Gastroesophageal sphincter (tissue), 4 donors: ENCODE measurements at regions not wholly inside any gene's neighbourhood (a gene's known extent, or its start where the extent isn't known, plus 50 kb on each side); places are given as distances from the start of the nearest gene placed in this dataset.
"Not testable (repeated sequence)": the region's sequence is repeated elsewhere in the genome, so short reads cannot be mapped to it uniquely, and the experiment has no call there.

Experiments used
- ATAC-seq: fragments of 150-250 bp; one replicate; pipeline ENCODE4 v1.9.1; 2016; ENCODE audit warnings: mild to moderate bottlenecking, moderate library complexity
- H3K27ac ChIP-seq, 4 donors: fragments of 200-600 bp; sonication (generic) in 3 of 4; 1 replicate in 3 of 4; 2 replicates in 1 of 4; pipeline ENCODE4 v1.5.1; 2016 to 2019
- H3K27me3 ChIP-seq: fragments of 200-600 bp; sonication (generic); one replicate; pipeline ENCODE4 v1.5.1; 2019
- H3K36me3 ChIP-seq, 2 donors: fragments of 200-600 bp; sonication (generic); one replicate each; pipeline ENCODE4 v1.5.1; 2019; ENCODE audit warnings: control low read depth in 1 of 2
- H3K4me1 ChIP-seq, 3 donors: fragments of 200-600 bp; sonication (generic); 1 replicate in 2 of 3; 2 replicates in 1 of 3; pipeline ENCODE4 v1.5.1; 2016 to 2019; ENCODE audit warnings: control low read depth in 2 of 3
- H3K4me3 ChIP-seq, 2 donors: fragments of 200-600 bp; sonication (generic); one replicate each; pipeline ENCODE4 v1.5.1; 2019; ENCODE audit warnings: mild to moderate bottlenecking in 1 of 2, moderate library complexity in 1 of 2
- H3K9me3 ChIP-seq, 3 donors: fragments of 200-600 bp; sonication (generic); one replicate each; pipeline ENCODE4 v1.5.1; 2017 to 2019; ENCODE audit warnings: control low read depth in 2 of 3
- CTCF ChIP-seq, 4 experiments: fragments of 200-600 bp in 2 of 4; fragments of 450-650 bp in 2 of 4; sonication (generic) in 1 of 4; IDR thresholded peaks; one replicate each; pipeline ENCODE4 v1.5.1; 2017 to 2019; ENCODE audit warnings: antibody characterized with exemption in 4 of 4, mild to moderate bottlenecking in 2 of 4, moderate library complexity in 2 of 4
- EP300 ChIP-seq: sonication (generic); formaldehyde crosslinking; IDR thresholded peaks from one replicate; pipeline ENCODE4 v1.6.1; 2017; ENCODE audit warnings: antibody characterized with exemption, mild to moderate bottlenecking
- POLR2A ChIP-seq, 2 donors: fragments of 450-650 bp; IDR thresholded peaks; one replicate each; pipeline ENCODE4 v1.6.1; 2017; ENCODE audit warnings: antibody characterized with exemption in 2 of 2, mild to moderate bottlenecking in 2 of 2, moderate library complexity in 1 of 2
- POLR2AphosphoS5 ChIP-seq: sonication (generic); formaldehyde crosslinking; IDR thresholded peaks from one replicate; pipeline ENCODE4 v1.6.1; 2017; ENCODE audit warnings: antibody characterized with exemption
- WGBS, 2 donors: methylation state at CpG; one replicate each; pipeline ENCODE4 v1.1.5; 2018; ENCODE audit warnings: low coverage in 1 of 2; 5-methylcytosine and 5-hydroxymethylcytosine counted together

- TF ChIP-seq POLR2AphosphoS5 (no peak), POLR2A (IDR thresholded peaks at IDR 0.05) (no peak), EP300 (no peak), CTCF (IDR thresholded peaks at IDR 0.05) (no peak)
- no peak overlapping the region for H3K27ac ChIP-seq
- H3K36me3 ChIP-seq, result no peaks in the 10 kb centered on the region
- ATAC-seq, result no peak
- no peaks in the 10 kb centered on the region for H3K4me1 ChIP-seq
- no peak overlapping the region for H3K4me3 ChIP-seq
- peaks cover 68% of the 10 kb centered on the region for H3K27me3 ChIP-seq
- H3K9me3 ChIP-seq, result no peaks in the 10 kb centered on the region
- WGBS, 2 donors, result 60% methylated on average over 1 of the region's 9 CpGs; no CpG with 5 or more reads in 1 of the 2 donors
Observed at GRCh38 chr12:131641315-131641714, 69.6 kb upstream of the SFSWAP start.

- no peaks in the 10 kb centered on the region for H3K36me3 ChIP-seq
- no CpG with 5 or more reads among the region's 8 CpGs for WGBS, 2 donors
- no peak for ATAC-seq
- no peak overlapping the region for H3K27ac ChIP-seq
- H3K4me3 ChIP-seq, result no peak overlapping the region
- peaks cover 63% of the 10 kb centered on the region for H3K27me3 ChIP-seq
- H3K4me1 ChIP-seq, result no peaks in the 10 kb centered on the region
- TF ChIP-seq CTCF (IDR thresholded peaks at IDR 0.05) (no peak), POLR2AphosphoS5 (no peak), EP300 (no peak), POLR2A (IDR thresholded peaks at IDR 0.05) (no peak)
- H3K9me3 ChIP-seq, result no peaks in the 10 kb centered on the region
Observed at GRCh38 chr12:131642101-131642540, 68.8 kb upstream of the SFSWAP start.

GRCh38 chr12:131642771-131643170, 68.1 kb upstream of the SFSWAP start:
- H3K36me3 ChIP-seq, result no peaks in the 10 kb centered on the region
- WGBS, 2 donors, result 88% methylated on average over 5 of the region's 17 CpGs; no CpG with 5 or more reads in 1 of the 2 donors
- peaks cover 61% of the 10 kb centered on the region for H3K27me3 ChIP-seq
- no peaks in the 10 kb centered on the region for H3K4me1 ChIP-seq
- no peak overlapping the region for H3K4me3 ChIP-seq
- no peak overlapping the region for H3K27ac ChIP-seq
- H3K9me3 ChIP-seq, result no peaks in the 10 kb centered on the region
- TF ChIP-seq CTCF (IDR thresholded peaks at IDR 0.05), result no peak
- TF ChIP-seq POLR2A (IDR thresholded peaks at IDR 0.05), result no peak
- TF ChIP-seq EP300, result no peak
- no peak for TF ChIP-seq POLR2AphosphoS5
- ATAC-seq, result no peak

- Histone ChIP-seq H3K36me3 (no peaks in the 10 kb centered on the region), H3K4me3 (no peak overlapping the region), H3K4me1 (no peaks in the 10 kb centered on the region), H3K27ac (no peak overlapping the region), H3K27me3 (peaks cover 67% of the 10 kb centered on the region), H3K9me3 (no peaks in the 10 kb centered on the region)
- no peak for TF ChIP-seq CTCF (IDR thresholded peaks at IDR 0.05)
- TF ChIP-seq EP300, result no peak
- no peak for TF ChIP-seq POLR2A (IDR thresholded peaks at IDR 0.05)
- TF ChIP-seq POLR2AphosphoS5, result no peak
- WGBS, 2 donors, result 0 to 66% methylated on average over 1 to 2 of the region's 7 CpGs
- no peak for ATAC-seq
Observed at GRCh38 chr12:131643631-131644452, 67.0 kb upstream of the SFSWAP start.

- Histone ChIP-seq H3K36me3 (no peaks in the 10 kb centered on the region), H3K9me3 (no peaks in the 10 kb centered on the region), H3K27ac (no peak overlapping the region), H3K4me1 (no peaks in the 10 kb centered on the region), H3K27me3 (peaks cover 61% of the 10 kb centered on the region), H3K4me3 (no peak overlapping the region)
- no peak for ATAC-seq
- no CpG with 5 or more reads among the region's 1 CpG for WGBS, 2 donors
- TF ChIP-seq POLR2A (IDR thresholded peaks at IDR 0.05), result no peak
- no peak for TF ChIP-seq CTCF (IDR thresholded peaks at IDR 0.05)
- TF ChIP-seq EP300, result no peak
- no peak for TF ChIP-seq POLR2AphosphoS5
Observed at GRCh38 chr12:131644481-131644880, 66.4 kb upstream of the SFSWAP start.

GRCh38 chr12:131644917-131645316, 66.0 kb upstream of the SFSWAP start:
- not testable (repeated sequence) for ATAC-seq, H3K36me3 ChIP-seq, H3K4me3 ChIP-seq, H3K9me3 ChIP-seq, H3K4me1 ChIP-seq, H3K27ac ChIP-seq
- peaks cover 64% of the 10 kb centered on the region for H3K27me3 ChIP-seq
- WGBS, 2 donors, result 79% methylated on average over 7 of the region's 9 CpGs; no CpG with 5 or more reads in 1 of the 2 donors

- WGBS, 2 donors, result no CpG with 5 or more reads among the region's 13 CpGs
- H3K4me3 ChIP-seq, H3K36me3 ChIP-seq, ATAC-seq, H3K27ac ChIP-seq, H3K9me3 ChIP-seq, H3K4me1 ChIP-seq: not testable (repeated sequence)
- H3K27me3 ChIP-seq, result peaks cover 71% of the 10 kb centered on the region
Observed at GRCh38 chr12:131645557-131645956, 65.3 kb upstream of the SFSWAP start.
